ENCODE measurements at regions not wholly inside any gene's neighbourhood (a gene's known extent, or its start where the extent isn't known, plus 50 kb on each side); places are given as distances from the start of the nearest gene placed in this dataset.
"Not testable (repeated sequence)": the region's sequence is repeated elsewhere in the genome, so short reads cannot be mapped to it uniquely, and the experiment has no call there.

GRCh38 chr6:120328521-120328920 is 979.0 kb upstream of the MAN1A1 start:
- no peak for DNase-seq

DNA sequence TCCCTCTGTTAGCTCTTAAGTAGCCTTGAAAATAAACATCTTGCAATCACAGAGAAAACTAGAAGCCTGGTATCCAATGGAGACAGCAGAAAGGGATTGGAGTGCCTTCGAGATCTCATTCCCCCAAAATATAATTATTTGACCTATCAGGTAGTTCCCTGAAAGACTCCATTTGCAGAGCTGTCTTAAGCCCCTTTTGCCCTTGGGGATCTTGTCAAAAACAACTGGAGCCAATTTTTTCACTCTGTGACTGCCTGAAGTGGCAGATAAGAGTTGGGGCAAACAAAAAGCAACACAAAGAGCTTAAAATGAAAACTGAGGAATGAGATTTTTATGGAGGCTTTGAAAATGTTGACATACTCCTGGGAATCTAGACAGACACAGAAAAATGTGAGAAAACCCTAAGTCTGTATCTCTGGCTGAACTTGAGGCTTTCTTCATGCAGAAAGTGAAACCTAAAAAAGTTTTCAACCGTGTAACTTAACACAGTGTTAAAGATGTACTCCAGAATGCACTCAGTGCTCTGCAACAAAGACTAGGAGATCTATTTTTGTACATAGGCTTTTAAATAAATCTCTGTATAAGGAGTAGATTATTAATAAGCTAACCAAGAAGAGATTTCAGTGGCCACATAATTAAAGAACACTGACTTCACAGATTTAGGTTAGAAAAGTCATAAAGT is 971.1 kb upstream of the MAN1A1 start:
- DNase-seq: no peak

GRCh38 chr6:120304223-120304622 is 954.7 kb upstream of the MAN1A1 start:
- DNase-seq: no peak

DNA sequence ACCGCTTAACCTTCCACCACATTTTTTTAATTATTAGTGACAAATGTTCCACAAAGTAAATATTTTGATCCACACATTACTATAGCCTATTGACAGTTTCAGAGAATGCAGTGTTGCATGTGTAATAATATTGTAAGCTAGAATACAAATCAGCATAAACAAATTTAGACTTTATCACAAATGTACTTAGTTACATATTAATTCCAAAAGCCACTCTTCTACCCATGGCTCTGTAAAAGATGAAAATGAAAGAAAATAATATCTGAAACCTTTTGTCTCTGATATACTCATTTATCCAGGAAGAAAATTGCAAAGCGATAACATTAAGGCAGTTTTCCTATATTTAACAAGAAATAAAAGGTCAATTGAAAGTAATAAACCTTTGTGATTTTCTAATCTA is 954.0 kb upstream of the MAN1A1 start:
- no peak for DNase-seq

DNA sequence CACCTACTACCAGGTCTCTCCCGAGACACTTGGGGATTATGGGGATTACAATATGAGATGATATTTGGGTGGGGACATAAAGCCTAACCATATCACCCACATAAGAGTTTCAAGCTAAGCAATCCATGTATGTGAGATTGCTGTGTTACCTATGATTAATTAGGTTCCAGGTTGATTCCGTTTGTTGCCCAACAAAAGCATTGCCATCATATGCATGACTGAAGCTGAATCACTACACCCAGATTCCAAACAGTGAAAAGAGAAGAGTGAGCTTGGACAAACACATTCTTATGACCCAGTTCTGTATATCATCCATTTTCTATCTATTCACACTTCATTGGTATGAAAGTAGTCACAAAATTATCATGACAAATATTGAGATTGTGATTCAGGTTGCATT is 952.5 kb upstream of the MAN1A1 start:
- no peak for DNase-seq

- DNase-seq: no peak
These were observed 941.4 kb upstream of the MAN1A1 start for GRCh38 chr6:120290964-120291363.

GRCh38 chr6:120282005-120282404 is 932.4 kb upstream of the MAN1A1 start:
- no peak for DNase-seq

DNA sequence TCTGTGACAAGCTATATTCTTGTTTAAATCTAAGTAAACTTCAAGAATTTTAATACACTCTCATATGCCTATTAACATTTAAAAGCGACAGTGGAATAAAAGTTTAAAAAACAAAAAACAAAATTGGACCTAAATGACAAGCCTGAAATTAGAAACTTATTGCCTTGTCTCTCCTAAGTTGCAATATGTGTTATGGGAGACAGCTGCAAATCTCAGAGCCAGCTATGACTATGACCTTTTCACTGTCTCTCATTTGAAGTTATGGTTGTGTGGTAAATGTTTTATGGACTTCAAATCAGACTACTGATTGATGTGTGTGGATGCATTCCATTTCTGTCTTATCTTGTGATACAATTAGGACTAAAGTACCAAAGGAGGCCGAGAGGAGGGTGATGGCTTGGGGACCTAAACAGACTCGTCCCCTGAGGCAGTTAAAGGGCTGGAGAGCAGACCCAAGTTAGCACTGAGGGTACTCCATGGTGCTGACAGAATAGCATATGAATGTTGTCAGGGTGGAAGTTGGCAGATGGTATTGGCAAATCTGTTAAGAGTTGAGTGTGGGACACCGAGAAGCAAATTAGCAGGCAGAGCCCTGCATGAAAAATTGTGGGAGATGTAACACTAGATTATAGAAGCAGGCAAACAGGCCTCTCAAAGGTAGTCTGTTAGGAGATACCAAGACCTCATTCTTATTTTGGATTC is 930.1 kb upstream of the MAN1A1 start:
- DNase-seq: no peak

DNA sequence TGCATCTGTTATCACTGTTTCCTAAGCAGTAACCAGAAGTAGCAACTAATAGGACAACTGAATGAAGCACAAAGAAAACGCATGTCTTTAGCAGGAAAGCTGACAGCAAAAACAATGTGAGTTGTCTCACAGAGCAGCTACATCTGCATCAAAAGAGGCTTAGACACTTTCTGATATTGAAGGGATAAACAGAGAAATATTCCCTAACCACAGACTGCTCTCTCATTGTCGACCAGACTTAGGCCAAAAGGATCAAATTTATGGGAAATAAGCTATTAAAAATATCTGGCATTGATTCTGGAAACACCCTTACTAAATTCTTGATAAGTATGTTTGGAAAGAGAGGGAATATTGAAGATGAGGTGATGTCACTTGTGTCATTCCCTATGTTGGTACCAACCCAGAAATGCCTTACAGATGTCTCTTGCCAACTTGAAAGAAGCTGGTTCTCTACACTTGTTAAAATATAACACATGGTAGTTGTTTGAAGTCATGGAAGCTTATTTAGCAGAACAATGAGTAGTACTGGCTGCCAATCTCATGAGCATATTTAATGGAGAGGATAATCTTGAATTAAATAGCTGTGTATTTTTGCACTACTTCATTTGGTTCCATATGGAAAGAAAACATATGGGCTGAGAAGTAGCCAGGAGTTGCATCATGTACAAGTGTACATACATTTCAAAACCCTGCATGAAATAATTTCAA is 929.3 kb upstream of the MAN1A1 start:
- no peak for DNase-seq

DNA sequence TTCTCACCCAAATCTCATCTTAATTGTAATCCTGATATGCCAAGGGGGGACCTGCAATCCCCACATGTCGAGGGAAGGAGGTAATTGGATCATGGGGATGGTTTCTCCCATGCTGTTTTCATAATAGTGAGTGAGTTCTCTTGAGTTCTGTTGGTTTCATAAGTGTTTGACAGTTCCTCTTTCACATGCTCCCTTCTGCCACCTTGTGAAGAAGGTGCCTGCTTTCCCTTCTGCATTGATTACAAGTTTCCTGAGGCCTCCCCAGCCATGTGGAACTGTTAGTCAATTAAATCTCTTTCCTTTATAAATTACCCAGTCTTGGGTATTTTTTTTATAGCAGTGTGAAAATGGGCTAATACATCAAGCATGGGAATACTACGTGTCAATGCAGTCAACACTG is 925.0 kb upstream of the MAN1A1 start:
- no peak for DNase-seq

DNA sequence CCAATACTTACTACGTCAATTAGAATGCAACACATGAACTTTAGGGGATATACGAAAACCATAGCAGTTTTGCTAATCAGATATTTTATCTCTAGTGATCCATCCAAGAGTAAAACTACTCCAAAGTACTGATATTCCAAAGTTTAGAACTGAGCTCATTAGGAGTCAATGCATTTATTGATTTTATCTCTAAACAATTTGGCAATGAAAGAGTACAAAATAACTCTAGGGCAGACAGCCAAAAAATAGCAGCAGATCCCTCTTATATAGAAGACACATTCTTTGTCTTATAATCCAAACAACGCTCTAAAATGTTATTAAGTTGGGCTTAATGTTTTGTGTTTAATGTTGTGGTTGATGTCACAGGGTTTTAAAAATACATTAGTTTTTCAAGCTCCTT is 923.9 kb upstream of the MAN1A1 start:
- DNase-seq: no peak

- DNase-seq: no peak
These were observed 922.5 kb upstream of the MAN1A1 start for GRCh38 chr6:120272038-120272437.

GRCh38 chr6:120268256-120268655 is 918.7 kb upstream of the MAN1A1 start:
- not testable (repeated sequence) for DNase-seq

DNA sequence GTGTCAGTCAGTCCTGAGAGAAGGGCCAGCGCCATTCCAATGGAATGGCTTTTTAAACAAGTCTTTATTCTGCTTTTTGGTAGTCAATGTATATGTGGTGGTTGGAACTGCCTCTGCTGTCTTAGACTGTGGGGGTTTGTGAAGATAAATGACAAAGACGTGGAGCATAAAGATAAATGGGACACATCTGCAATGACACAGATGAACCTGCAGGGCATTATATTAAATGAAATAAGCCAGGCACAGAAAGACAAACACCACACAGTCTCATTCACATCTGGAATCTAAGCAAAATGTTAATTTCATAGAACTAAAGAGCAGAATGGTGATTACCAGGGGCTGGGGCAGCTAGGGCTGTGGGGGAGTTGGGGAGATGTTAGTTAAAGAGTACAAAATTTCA is 912.8 kb upstream of the MAN1A1 start:
- DNase-seq: no peak

GRCh38 chr6:120260636-120261035 is 911.1 kb upstream of the MAN1A1 start:
- no peak for DNase-seq

- DNase-seq: no peak
These were observed 905.1 kb upstream of the MAN1A1 start for GRCh38 chr6:120254651-120255050.

- DNase-seq: no peak
These were observed 898.9 kb upstream of the MAN1A1 start for GRCh38 chr6:120248451-120248850.

GRCh38 chr6:120237221-120237620 is 887.7 kb upstream of the MAN1A1 start:
- DNase-seq: no peak

GRCh38 chr6:120230008-120230407 is 880.4 kb upstream of the MAN1A1 start:
- DNase-seq: no peak

- no peak for DNase-seq
These were observed 878.7 kb upstream of the MAN1A1 start for GRCh38 chr6:120228297-120228696.

DNA sequence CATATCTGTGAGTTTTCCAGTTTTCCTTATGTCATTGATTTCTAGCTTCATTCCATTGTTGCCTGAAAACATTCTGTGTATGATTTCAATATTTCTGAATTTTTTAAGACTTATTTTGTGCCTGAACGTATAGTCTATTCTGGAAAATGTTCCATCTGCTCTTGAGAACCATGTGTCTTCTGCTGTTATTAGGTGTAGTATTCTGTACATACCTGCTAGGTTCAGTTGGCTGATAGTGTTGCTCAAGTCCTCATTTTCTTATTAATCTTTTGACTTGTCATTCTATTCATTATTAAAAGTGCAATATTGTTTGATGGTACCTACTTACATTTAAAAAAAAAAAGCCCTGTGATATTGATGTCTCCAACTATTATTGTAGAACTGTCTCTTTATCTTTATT is 869.8 kb upstream of the MAN1A1 start:
- DNase-seq: no peak

DNA sequence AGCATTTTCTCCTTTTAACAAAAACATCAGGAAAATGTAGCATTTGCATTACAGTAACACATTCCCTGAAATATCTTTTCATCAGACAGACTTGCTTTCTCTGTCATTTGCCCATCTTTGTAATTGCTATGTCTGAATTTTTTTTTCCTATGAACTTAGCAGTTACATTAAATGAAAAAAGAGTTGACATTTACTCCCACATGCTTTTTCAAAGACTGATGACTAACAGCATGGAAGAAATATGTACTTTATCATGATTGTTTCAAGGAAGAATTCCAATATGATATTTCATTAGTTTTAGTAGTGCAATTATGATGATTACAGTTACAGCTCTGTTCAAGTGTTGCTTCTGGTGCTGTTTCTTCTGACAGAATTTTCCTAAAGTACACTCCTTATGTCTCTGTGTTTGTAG is 864.5 kb upstream of the MAN1A1 start:
- peak; percentile 10 for DNase-seq

DNA sequence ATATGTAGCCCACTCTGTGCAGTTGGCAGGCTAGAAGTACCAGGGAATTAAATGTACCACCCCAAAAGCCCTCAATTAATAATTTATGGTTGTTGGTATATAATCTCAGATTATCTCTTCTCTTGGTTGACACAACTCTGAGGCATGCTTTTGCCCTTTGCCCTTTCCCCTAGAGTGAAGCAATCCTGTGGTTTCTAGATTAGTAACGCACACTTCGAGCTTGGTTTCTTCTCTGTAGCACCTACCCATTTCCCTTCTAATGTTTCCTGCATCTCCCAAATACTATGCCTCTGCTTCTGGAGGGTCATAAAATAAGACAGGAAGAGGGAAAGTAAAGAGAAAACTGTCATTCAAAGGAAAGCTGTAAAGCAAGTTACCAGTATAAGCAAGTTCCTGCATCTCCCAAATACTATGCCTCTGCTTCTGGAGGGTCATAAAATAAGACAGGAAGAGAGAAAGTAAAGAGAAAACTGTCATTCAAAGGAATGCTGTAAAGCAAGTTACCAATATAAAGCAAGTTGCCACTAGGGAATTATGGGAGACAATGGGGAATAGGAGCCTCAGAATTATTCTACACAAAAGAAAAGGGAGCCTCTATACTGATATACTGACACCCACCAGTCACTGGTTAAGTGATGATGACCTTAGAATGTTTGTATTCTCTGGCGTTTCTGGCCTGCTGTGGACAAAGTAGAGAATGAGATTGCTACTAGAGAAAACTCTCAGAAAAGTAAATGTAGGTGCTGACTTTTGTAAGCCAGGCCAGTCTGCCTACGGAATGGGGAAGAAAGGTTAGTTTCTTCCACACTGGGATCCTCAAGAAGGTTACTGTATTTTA is 862.6 kb upstream of the MAN1A1 start:
- peak; percentile 4 for DNase-seq

All from fibroblast of skin of right biceps (primary cell).